Osteocyte (in vitro differentiated cells): ENCODE measurements at regions not wholly inside any gene's neighbourhood (a gene's known extent, or its start where the extent isn't known, plus 50 kb on each side); places are given as distances from the start of the nearest gene placed in this dataset.

ENCODE experiments used
- DNase-seq: peaks from one replicate; pipeline ENCODE4 v3.0.0; 2021; ENCODE audit warnings: mixed read lengths; ENCODE audit not compliant: unreplicated experiment; ENCODE audit errors: extremely low spot score
- H3K27ac Mint-ChIP-seq: one replicate; pipeline ENCODE4 v1.8.0; 2021; ENCODE audit warnings: mild to moderate bottlenecking, mixed read lengths; ENCODE audit not compliant: unreplicated experiment
- H3K27me3 Mint-ChIP-seq: one replicate; pipeline ENCODE4 v1.8.0; 2021; ENCODE audit warnings: mixed read lengths; ENCODE audit not compliant: unreplicated experiment
- H3K36me3 Mint-ChIP-seq: one replicate; pipeline ENCODE4 v1.8.0; 2021; ENCODE audit warnings: mixed read lengths; ENCODE audit not compliant: unreplicated experiment
- H3K4me1 Mint-ChIP-seq: one replicate; pipeline ENCODE4 v1.8.0; 2021; ENCODE audit warnings: mixed read lengths; ENCODE audit not compliant: unreplicated experiment
- H3K4me3 Mint-ChIP-seq: one replicate; pipeline ENCODE4 v1.8.0; 2021; ENCODE audit warnings: mild to moderate bottlenecking, moderate library complexity, mixed read lengths; ENCODE audit not compliant: unreplicated experiment
- H3K9me3 Mint-ChIP-seq: one replicate; pipeline ENCODE4 v1.8.0; 2021; ENCODE audit warnings: mixed read lengths; ENCODE audit not compliant: unreplicated experiment
- TF ChIP-seq, protein P1 (sequence below): fragments of 200-600 bp; sonication (generic); IDR thresholded peaks from 2 replicates; pipeline ENCODE4 v1.5.0; 2021; ENCODE audit warnings: antibody characterized with exemption, mild to moderate bottlenecking, moderate library complexity

DNA sequence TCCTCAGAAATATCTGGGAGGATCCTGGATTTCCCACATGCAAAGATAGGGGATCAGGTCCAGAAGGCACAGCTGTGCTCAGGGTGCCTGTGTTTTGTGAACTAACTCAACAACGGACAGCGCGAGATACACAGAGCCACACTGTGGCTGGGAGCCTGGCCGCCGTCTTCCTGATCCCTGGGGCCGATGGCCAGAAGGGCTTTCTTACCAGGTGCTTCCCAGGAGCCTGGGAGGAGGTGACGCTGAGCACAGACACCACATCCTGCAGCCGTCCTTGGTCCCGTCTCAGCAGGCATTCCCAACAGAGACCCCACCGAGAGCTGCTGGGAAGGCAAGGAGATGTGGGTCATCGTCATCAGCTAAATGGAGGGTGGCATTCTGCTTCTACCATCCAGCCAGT, 144.6 kb upstream of the AFDN start:
- DNase-seq: no peak
- no peak overlapping the region for H3K27ac Mint-ChIP-seq
- TF ChIP-seq, protein P1, sequence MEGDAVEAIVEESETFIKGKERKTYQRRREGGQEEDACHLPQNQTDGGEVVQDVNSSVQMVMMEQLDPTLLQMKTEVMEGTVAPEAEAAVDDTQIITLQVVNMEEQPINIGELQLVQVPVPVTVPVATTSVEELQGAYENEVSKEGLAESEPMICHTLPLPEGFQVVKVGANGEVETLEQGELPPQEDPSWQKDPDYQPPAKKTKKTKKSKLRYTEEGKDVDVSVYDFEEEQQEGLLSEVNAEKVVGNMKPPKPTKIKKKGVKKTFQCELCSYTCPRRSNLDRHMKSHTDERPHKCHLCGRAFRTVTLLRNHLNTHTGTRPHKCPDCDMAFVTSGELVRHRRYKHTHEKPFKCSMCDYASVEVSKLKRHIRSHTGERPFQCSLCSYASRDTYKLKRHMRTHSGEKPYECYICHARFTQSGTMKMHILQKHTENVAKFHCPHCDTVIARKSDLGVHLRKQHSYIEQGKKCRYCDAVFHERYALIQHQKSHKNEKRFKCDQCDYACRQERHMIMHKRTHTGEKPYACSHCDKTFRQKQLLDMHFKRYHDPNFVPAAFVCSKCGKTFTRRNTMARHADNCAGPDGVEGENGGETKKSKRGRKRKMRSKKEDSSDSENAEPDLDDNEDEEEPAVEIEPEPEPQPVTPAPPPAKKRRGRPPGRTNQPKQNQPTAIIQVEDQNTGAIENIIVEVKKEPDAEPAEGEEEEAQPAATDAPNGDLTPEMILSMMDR: no peak
- peaks cover 3% of the 10 kb centered on the region for H3K36me3 Mint-ChIP-seq
- peaks cover 45% of the 10 kb centered on the region for H3K27me3 Mint-ChIP-seq
- H3K9me3 Mint-ChIP-seq: no peaks in the 10 kb centered on the region
- H3K4me1 Mint-ChIP-seq: peaks cover 33% of the 10 kb centered on the region
- H3K4me3 Mint-ChIP-seq: no peak overlapping the region

DNA sequence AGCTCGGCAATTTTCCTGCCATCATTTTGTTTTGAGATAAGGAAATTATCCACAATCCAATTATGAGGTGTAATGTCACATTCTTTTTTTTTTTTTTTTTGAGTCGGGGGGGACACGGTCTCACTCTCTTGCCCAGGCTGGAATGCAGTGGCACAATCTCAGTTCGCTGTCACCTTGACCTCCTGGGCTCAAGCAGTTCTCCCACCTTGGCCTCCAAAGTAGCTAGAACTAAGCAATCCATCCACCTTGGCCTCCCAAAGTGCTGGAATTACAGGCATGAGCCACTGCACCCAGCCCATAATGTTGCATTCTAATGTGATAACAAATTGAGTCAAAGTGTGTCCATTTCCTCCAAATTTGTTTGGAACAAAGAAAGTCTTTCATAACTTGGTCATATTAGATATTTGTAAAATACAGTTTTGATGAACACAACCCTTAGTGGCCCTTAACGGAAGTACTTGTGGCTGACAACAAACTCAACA, 144.1 kb upstream of the AFDN start:
- Mint-ChIP-seq H3K27me3 (peaks cover 45% of the 10 kb centered on the region), H3K9me3 (no peaks in the 10 kb centered on the region)

DNA sequence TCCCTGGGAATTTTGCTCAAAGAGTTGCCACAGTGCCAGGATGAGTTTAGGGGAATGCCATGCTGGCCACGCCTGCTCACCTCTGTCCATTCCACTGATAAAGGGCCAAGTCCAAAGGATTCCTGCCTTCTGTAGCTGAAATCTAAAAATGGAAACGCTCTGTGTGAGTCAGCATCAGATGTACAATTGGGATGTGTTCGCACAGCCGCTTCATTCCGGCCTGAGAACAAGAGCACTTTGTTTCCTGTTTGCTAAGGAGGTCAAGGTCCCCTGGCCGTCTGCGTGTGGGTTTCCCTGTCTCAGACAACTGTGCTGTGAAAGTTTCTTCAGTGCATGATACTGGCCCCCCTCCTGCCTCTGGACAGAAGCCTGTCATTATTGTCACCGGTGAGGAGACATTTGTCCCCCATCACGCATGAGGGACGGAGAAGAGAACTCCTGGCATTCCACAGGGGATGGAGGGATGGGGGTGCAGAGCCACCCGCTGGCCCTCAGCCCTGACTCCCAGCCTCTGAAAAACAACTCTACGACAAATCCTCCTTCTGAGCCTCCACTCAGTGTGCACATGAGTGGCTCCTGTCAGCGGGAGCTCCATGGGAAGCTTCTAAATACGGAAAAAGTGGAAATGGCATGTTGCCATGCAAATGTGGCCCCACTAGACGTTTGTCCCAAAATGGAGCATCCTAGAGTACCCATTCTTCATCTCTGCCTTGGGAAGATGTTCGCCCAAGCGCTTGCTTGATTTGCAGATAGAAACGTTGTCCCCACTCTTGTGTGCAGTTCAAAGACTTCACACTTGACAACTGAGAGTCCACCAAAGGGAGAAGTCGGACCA, 143.5 kb upstream of the AFDN start:
- TF ChIP-seq, protein P1: no peak
- H3K27ac Mint-ChIP-seq: peak overlapping the region; percentile 68
- H3K4me3 Mint-ChIP-seq: no peak overlapping the region
- DNase-seq: no peak
- H3K9me3 Mint-ChIP-seq: no peaks in the 10 kb centered on the region
- peaks cover 45% of the 10 kb centered on the region for H3K27me3 Mint-ChIP-seq
- H3K4me1 Mint-ChIP-seq: peaks cover 25% of the 10 kb centered on the region
- H3K36me3 Mint-ChIP-seq: peaks cover 3% of the 10 kb centered on the region

More for the DNA sequence above, 144.1 kb upstream of the AFDN start:
- peak overlapping the region; percentile 68 for H3K27ac Mint-ChIP-seq
- H3K36me3 Mint-ChIP-seq: peaks cover 3% of the 10 kb centered on the region
- no peak for DNase-seq
- TF ChIP-seq, protein P1: no peak
- H3K4me1 Mint-ChIP-seq: peaks cover 31% of the 10 kb centered on the region
- no peak overlapping the region for H3K4me3 Mint-ChIP-seq

DNA sequence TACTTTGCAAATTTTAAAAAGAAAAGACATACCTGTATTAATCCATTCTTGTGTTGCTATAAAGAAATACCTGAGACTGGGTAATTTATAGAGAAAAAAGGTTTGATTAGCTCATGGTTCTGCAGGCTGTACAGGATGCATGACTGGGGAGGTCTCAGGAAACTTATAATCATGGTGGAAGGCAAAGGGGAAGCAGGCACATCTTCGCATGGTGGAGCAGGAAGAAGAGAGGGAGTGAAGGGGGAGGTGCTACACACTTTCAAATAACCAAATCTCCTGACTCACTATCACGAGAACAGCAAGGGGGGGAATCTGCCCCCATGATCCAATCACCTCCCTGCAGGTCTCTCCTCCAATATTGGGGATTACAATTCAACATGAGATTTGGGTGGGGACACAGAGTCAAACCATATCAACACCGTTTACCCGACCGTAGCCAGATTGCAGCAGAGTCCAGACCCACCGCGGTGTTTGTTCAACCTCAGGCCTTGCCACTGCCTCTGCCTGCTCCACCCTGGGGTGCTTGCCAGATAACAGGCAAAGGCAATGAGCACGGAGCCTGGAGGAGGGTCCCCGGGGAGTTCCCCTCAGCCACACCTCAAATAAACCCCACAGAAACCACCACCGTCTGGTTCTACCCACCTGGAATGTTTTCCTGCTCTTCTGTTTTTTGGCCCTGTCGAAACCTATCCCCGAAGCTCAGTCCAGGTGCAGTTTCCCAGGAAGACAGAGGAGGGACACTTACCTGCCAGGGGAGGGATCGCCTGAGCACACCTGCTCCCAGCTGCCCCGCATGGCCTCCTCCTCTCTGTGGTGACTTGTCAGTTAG, 142.2 kb upstream of the AFDN start:
- Mint-ChIP-seq H3K27me3 (peaks cover 42% of the 10 kb centered on the region), H3K9me3 (no peaks in the 10 kb centered on the region), H3K4me3 (no peak overlapping the region), H3K4me1 (peaks cover 17% of the 10 kb centered on the region), H3K27ac (no peak overlapping the region), H3K36me3 (peaks cover 3% of the 10 kb centered on the region)
- TF ChIP-seq, protein P1: no peak
- no peak for DNase-seq

DNA sequence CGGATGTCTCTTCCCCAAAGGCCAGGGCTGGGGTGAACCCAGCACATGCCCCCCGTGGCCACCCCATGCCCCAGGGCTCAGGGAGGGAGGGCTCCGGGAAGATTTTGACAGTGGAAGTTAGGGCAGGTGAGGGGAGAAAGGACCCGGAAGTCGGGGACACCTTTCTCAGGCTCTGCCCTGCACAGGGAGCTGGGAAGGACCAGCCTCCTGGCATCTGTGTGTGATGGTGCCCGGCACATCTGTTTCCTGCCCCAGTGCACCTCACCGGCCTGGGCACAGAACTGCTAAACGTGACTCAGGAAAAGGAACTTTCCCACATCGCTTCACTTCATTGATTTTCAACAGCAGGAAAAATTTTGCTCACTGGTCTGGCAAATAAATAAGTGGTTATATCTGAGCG, 141.1 kb upstream of the AFDN start:
- no peak for DNase-seq
- H3K4me3 Mint-ChIP-seq: no peak overlapping the region
- TF ChIP-seq, protein P1: no peak
- H3K27me3 Mint-ChIP-seq: peaks cover 38% of the 10 kb centered on the region
- H3K36me3 Mint-ChIP-seq: peaks cover 3% of the 10 kb centered on the region
- peaks cover 17% of the 10 kb centered on the region for H3K4me1 Mint-ChIP-seq
- no peaks in the 10 kb centered on the region for H3K9me3 Mint-ChIP-seq
- no peak overlapping the region for H3K27ac Mint-ChIP-seq
